GM12878 (cell line): ENCODE measurements at regions not wholly inside any gene's neighbourhood (a gene's known extent, or its start where the extent isn't known, plus 50 kb on each side); places are given as distances from the start of the nearest gene placed in this dataset.

Source experiments
- BACH1 ChIP-seq: fragments of 450-650 bp; IDR thresholded peaks from 2 replicates; pipeline ENCODE4 v1.6.1; 2017; ENCODE audit warnings: mild to moderate bottlenecking, borderline replicate concordance
- CBFB ChIP-seq: IDR thresholded peaks from 2 replicates; pipeline ENCODE4 v1.6.1; 2016; ENCODE audit warnings: antibody characterized with exemption, low read depth
- CREM ChIP-seq: IDR thresholded peaks from 2 replicates; pipeline ENCODE4 v1.6.1; 2014; ENCODE audit warnings: antibody characterized with exemption, low read depth
- CTCF ChIP-seq, 3 experiments: IDR thresholded peaks in 2 of 3; conservative IDR thresholded peaks in 1 of 3; 2 replicates each; pipeline ENCODE4 v1.5.1; 2011; ENCODE audit warnings: low read depth in 3 of 3, low read length in 3 of 3, mild to moderate bottlenecking in 3 of 3, control low read depth in 2 of 3, moderate library complexity in 2 of 3, inconsistent platforms in 1 of 3, mixed read lengths in 1 of 3; ENCODE audit not compliant: control insufficient read depth in 2 of 3, insufficient read depth in 1 of 3; ENCODE audit errors: extremely low read depth in 1 of 3
- CUX1 ChIP-seq: IDR thresholded peaks from 2 replicates; pipeline ENCODE4 v1.6.1; 2012; ENCODE audit warnings: improper control_type of control experiment, low read depth, low read length; ENCODE audit not compliant: insufficient replicate concordance
- EED ChIP-seq: sonication (generic); IDR thresholded peaks from 2 replicates; pipeline ENCODE4 v1.6.1; 2016; ENCODE audit warnings: antibody characterized with exemption, low read depth
- ELK1 ChIP-seq: IDR thresholded peaks from 2 replicates; pipeline ENCODE4 v1.6.1; 2012; ENCODE audit warnings: low read depth, low read length, improper control_type of control experiment
- IKZF2 ChIP-seq, 2 experiments: fragments of 450-650 bp; IDR thresholded peaks; 2 replicates each; pipeline ENCODE4 v1.6.1; 2017; ENCODE audit warnings: mild to moderate bottlenecking in 2 of 2, moderate library complexity in 2 of 2
- MTA3 ChIP-seq: IDR thresholded peaks from 2 replicates; pipeline ENCODE4 v1.6.1; 2012; ENCODE audit warnings: low read length, inconsistent platforms, borderline replicate concordance
- POU2F2 ChIP-seq: IDR thresholded peaks from 3 replicates; pipeline ENCODE4 v1.6.1; 2011; ENCODE audit warnings: low read depth, mild to moderate bottlenecking, low read length, borderline replicate concordance
- RCOR1 ChIP-seq: conservative IDR thresholded peaks from 2 replicates; pipeline ENCODE4 v1.6.1; 2012; ENCODE audit warnings: low read depth, low read length, improper control_type of control experiment
- RUNX3 ChIP-seq: IDR thresholded peaks from 2 replicates; pipeline ENCODE4 v1.6.1; 2012; ENCODE audit warnings: low read length, inconsistent platforms
- TCF7 ChIP-seq: IDR thresholded peaks from 2 replicates; pipeline ENCODE4 v1.6.1; 2014; ENCODE audit warnings: antibody characterized with exemption, borderline replicate concordance
- USF1 ChIP-seq: IDR thresholded peaks from 2 replicates; pipeline ENCODE4 v1.6.1; 2011; ENCODE audit warnings: borderline replicate concordance, low read depth, mild to moderate bottlenecking, moderate library complexity, mixed read lengths, low read length; ENCODE audit not compliant: insufficient read depth; ENCODE audit errors: extremely low read length
- YY1 ChIP-seq: IDR thresholded peaks from 2 replicates; pipeline ENCODE4 v1.6.1; 2011; ENCODE audit warnings: low read depth, mild to moderate bottlenecking, low read length
- ZNF274 ChIP-seq: IDR thresholded peaks from one replicate; pipeline ENCODE4 v1.8.0; 2011; ENCODE audit not compliant: insufficient read length, insufficient read depth
- TF ChIP-seq, protein P1 (sequence below): fragments of 450-650 bp; IDR thresholded peaks from 2 replicates; pipeline ENCODE4 v1.6.1; 2016; ENCODE audit warnings: mild to moderate bottlenecking

DNA sequence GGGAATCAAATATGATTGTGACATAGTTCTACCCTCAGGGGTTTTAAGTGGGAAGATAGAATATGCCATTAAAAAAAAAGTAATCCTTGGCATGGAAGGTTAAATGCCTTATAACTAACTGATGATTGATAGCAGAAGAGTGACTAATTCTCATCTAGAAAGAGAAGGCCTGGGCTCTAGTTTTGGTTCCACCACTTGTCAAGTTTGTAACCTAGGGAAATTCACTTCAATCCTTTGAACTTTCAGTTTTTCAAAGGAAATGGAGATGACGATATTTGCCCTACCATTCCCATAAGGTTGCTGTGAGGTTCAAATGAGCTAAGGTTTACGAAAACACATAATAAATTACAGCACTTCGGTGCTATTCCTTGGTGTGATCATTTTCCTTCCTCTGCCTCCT lies 88.5 kb downstream of the GPR88 start (continued):
- no peak for TF ChIP-seq USF1
- TF ChIP-seq CREM, result peak; percentile 11; the same call in 1 of the 2 replicates
- no peak for TF ChIP-seq ELK1
- peak; percentile 63 for TF ChIP-seq EED
- TF ChIP-seq ZNF274, result no peak
- no peak for TF ChIP-seq MTA3
- TF ChIP-seq, protein P1, sequence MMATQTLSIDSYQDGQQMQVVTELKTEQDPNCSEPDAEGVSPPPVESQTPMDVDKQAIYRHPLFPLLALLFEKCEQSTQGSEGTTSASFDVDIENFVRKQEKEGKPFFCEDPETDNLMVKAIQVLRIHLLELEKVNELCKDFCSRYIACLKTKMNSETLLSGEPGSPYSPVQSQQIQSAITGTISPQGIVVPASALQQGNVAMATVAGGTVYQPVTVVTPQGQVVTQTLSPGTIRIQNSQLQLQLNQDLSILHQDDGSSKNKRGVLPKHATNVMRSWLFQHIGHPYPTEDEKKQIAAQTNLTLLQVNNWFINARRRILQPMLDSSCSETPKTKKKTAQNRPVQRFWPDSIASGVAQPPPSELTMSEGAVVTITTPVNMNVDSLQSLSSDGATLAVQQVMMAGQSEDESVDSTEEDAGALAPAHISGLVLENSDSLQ, result peak; percentile 13; the same call in 1 of the 2 replicates
- no peak for TF ChIP-seq YY1
- TF ChIP-seq IKZF2 (IDR thresholded peaks at IDR 0.05), result peak in 1 of 2 experiments; percentile 55; a peak in 3 of 4 replicates
- TF ChIP-seq BACH1, result no peak
- TF ChIP-seq CTCF (IDR thresholded peaks at IDR 0.05 in 2 of 3, conservative IDR thresholded peaks at IDR 0.05 in 1 of 3; ENCODE audit: control insufficient read depth in 2 of 3, extremely low read depth in 1 of 3, insufficient read depth in 1 of 3, low read depth in 3 of 3, low read length in 3 of 3), result no peak
- no peak for TF ChIP-seq CUX1
- TF ChIP-seq RUNX3, result peak; percentile 21; the same call in 1 of the 2 replicates
- TF ChIP-seq RCOR1, result no peak
- no peak for TF ChIP-seq POU2F2
- TF ChIP-seq TCF7, result 0 out of 2 replicates have a peak, but pooled peaks have one; percentile 45
- no peak for TF ChIP-seq CBFB
